HG03575 (cell line): ENCODE measurements at regions not wholly inside any gene's neighbourhood (a gene's known extent, or its start where the extent isn't known, plus 50 kb on each side); places are given as distances from the start of the nearest gene placed in this dataset.

Experiments
- ATAC-seq: cut with Tn5 transposase; IDR thresholded peaks from one replicate; pipeline ENCODE4 v1.9.1; 2021; ENCODE audit not compliant: unreplicated experiment, insufficient number of reproducible peaks, low FRiP score; ENCODE audit errors: extremely low read depth

- no peak for ATAC-seq
Measured at GRCh38 chr10:84891631-84892030, 563.2 kb downstream of the CCSER2 start.

DNA sequence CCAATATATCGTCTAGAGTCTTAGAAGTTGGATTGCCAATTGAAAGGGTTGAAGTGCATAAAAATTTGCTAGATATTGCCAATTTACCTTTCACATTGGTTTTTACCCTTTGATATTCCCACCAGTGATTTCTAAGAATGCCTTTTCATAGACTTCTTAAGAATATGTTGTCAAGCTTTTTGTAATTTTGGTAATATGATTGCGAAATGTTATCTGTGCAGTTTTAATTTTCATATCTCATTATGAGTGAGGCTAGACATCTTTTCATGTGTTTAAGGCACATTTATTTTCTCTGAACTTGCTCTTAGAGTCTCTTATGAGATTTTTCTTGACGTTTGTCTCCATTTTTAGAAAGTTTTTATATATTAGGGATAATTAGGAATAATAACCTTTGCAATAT is 567.2 kb downstream of the CCSER2 start:
- ATAC-seq: no peak

- no peak for ATAC-seq
Measured at GRCh38 chr10:84896909-84897308, 568.5 kb downstream of the CCSER2 start.

GRCh38 chr10:84899268-84899667 is 570.9 kb downstream of the CCSER2 start:
- ATAC-seq: no peak

DNA sequence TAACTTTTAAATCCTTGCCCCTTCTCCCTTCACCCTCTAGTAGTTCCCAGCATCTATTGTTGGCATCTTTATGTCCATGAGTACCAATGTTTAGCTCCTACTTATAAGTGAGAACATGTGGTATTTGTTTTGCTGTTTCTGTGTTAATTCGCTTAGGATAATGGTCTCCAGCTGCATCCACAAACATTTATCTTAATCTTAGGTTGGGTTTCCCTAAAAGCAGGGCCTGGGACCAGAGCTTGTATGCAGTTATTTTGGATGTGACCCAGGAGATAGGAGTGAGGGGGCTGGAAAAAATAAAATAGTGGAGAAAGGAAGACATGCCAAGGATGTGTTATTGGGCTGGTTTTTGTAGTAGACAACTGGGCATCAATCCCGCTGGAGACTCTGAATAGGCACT is 571.8 kb downstream of the CCSER2 start:
- ATAC-seq: no peak

DNA sequence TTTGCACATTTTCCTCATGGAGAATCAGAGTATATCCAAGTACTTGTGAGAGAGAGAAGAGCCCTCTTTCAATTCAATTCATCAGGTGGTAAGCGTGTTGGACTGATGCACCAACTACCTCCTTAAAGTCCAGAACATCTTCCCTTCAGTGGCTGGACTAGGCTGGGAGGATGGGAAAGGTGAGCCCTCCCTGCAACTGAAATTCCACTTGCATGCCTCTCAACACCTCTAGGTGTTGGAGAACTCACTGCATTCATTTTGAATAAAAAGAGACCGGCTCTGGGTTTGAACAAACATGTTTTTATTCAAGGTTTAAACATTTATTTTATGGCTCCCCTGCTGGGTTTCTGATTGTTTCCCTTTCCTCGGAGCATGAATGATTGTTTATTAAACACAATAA is 573.5 kb downstream of the CCSER2 start:
- no peak for ATAC-seq

- ATAC-seq: no peak
Measured at GRCh38 chr10:84902553-84902952, 574.2 kb downstream of the CCSER2 start.

GRCh38 chr10:84903320-84903719 is 574.9 kb downstream of the CCSER2 start:
- no peak for ATAC-seq

GRCh38 chr10:84907461-84908009 is 579.1 kb downstream of the CCSER2 start:
- ATAC-seq: no peak

DNA sequence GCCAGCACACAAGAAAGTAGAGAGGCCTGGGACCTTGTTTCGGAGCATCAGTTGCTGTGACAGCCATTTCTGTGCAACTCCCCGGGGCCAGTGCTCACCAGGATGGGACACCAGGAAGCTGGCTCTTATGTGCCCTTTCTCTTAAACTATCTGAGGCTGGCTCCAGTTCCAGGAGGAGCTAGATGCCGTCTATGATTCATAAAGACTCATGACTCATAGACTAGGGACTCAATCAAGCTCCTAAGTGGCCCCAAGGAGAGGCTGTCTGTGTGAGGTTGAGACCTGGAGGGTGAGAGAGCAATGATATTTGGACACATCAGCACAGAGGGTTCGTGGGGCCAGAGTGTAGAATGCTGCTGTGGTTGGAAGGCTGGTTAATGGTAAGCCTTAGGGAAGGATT is 580.1 kb downstream of the CCSER2 start:
- no peak for ATAC-seq

- ATAC-seq: no peak
Measured at GRCh38 chr10:84921701-84922100, 593.3 kb downstream of the CCSER2 start.

- ATAC-seq: no peak
Measured at GRCh38 chr10:84924131-84924530, 595.7 kb downstream of the CCSER2 start.

DNA sequence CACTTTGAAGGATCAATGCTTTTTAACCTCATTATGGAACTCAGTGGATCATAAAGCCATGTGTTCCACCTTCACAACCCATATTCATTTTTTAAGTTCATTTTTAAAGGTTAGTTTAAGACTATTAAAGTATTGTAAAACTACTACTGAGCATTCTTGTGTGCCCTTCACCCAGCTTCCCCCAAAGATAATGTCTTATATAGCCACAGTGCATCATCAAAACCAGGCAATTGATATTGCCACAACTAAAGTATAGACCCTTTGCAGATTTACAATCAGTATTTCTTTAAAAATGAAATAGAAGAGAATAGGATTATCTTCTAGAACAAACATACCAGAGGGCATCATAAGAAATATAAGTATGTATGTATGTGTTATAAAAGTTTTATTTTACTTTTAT is 597.1 kb downstream of the CCSER2 start:
- ATAC-seq: no peak

- ATAC-seq: no peak
Measured at GRCh38 chr10:84933402-84933801, 605.0 kb downstream of the CCSER2 start.

- no peak for ATAC-seq
Measured at GRCh38 chr10:84935772-84936171, 607.4 kb downstream of the CCSER2 start.

DNA sequence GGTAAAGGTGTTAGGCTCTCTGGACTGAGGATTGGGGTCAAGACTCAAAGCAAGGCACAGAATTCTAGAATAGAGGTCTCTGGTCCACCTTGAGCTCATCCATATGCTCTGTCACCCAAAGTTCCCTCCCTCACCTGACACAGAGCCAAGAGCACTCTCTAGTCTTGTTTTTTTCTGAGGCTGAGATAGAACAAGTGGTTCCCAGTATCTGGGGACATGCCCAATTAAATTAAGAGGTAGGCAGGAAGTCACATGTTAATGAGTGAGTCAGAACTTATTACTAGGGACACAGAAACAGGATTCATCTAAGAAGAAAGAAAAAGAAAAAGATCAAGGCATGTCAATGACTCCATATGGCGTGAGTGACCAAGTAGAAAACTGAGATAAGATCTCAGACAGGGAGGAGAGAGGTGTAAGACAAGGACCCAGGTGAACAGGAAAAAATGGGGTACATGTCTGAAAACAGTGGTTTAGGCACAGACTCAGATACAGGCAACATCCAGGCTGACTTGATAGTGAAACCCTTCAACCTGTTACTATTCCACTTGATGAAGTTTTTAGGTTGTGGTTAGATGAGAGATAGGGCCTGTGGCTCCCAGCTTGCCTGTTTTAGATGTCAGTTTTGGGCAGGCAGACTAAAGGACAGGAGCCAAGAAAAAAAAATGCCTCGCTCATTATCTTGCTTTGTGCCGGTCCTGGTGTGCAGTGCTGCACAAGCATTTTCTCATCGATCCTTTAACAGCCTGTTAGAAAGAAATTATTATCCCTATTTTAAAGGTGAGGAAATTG is 609.9 kb downstream of the CCSER2 start:
- ATAC-seq: no peak

GRCh38 chr10:84943541-84943940 is 615.2 kb downstream of the CCSER2 start:
- no peak for ATAC-seq

GRCh38 chr10:84944187-84944586 is 615.8 kb downstream of the CCSER2 start:
- ATAC-seq: no peak

DNA sequence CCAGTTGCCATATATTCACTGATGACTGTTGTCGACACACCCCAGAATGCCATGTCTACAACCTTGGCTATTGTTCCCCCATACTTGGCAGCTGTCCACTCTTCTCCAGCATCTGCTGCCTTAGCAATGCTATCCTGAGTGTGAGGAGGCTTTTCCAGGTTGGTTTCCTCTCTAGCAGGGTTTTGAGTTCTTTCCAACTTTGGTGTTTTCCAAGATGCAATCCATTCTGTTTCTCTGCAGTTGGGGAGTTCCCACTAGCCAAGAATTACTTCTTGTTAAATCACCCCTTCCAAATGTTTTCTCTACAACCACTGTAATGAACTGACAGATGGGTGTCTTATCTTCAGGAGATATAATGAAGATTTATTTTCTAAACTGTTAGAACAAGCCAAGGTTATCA is 617.4 kb downstream of the CCSER2 start:
- no peak for ATAC-seq

DNA sequence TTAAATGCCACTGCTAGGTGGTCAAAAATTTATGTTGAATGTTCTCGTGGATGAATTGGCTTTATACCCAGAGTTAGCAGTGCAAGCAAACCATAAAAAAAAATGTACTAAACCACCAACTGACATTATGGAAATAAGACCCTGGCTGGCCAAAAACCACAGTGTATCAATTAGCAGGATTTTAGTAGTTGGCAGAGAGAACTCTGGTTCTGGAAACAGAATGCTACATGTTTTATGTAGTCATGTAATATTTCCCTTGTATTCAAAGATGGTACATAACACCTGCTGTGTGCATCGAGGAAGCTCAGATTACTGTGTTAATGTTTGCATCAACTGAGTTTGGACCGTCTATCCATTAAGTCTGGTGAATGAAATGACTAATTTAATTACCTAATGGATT is 618.5 kb downstream of the CCSER2 start:
- ATAC-seq: no peak

DNA sequence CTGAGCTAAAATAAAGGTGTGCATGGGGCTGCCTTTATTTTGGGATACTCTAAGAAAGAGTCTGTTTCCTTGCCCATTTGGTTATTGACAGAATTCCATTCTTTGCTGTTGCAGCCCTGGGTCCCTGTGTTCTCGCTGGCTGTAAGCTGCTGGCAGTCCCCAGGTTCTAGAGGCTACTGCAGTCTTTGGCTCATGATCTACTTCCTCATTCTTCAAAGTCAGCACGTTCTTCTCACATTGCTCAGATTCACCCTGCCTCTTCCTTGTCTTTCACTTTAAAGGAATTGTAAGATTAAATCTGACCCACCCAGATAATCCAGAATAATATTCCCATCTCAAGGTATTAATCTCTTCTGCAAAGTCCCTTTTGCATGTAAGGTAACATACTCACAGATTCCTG is 620.3 kb downstream of the CCSER2 start:
- ATAC-seq: no peak
